ENCODE measurements at regions not wholly inside any gene's neighbourhood (a gene's known extent, or its start where the extent isn't known, plus 50 kb on each side); places are given as distances from the start of the nearest gene placed in this dataset.
"Not testable (repeated sequence)": the region's sequence is repeated elsewhere in the genome, so short reads cannot be mapped to it uniquely, and the experiment has no call there.

DNA sequence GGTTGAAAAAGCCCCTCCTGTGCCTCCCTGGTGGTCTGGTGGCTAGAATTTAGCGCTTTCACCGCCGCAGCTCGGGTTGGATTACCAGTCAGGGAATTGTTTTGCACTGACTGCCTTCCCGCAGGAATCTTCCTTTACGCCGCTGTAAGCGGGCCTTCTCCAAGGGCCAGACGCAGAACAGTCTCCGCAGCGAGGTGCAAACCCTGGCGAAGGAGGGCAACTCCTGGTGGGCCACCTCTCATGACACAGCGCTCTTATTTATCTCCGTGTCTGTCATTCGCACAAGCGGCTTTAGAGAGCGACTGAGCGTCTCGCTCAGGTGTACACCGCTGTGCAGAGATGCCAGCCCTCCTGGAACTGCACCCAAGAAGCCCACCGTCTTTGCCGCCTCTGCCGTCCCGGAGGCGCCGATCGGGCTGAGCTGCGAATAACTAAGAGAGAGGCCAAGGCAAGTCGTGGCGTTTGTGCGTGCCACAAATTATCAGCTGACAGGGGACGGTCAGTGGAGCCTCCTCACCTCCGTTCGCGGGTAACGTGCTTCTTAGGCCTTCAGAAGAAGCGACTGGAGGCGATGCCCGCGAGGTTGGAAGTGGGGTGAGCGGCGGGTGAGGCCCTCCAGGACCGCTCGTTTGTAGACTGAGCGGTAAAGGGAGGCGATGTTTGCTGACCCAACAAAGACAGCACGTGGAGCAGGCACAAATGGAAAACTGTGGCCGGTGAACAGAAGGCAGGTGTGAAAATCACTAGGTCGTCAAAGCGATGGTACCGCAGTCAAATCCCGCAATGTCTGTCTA is 93.5 kb downstream of the PRKAB2 start:
- Mint-ChIP-seq H3K36me3 (no peaks in the 10 kb centered on the region), H3K27ac (no peak overlapping the region), H3K4me1 (ENCODE audit: low read depth in 2 of 2) (peaks cover 10 to 12% of the 10 kb centered on the region in 2 donors), H3K9me3 (no peaks in the 10 kb centered on the region), H3K27me3 (peaks cover 68 to 70% of the 10 kb centered on the region in 2 donors), H3K4me3 (no peak overlapping the region)
- no peak for ATAC-seq
- DNase-seq (ENCODE audit: low spot score), result no peak

DNA sequence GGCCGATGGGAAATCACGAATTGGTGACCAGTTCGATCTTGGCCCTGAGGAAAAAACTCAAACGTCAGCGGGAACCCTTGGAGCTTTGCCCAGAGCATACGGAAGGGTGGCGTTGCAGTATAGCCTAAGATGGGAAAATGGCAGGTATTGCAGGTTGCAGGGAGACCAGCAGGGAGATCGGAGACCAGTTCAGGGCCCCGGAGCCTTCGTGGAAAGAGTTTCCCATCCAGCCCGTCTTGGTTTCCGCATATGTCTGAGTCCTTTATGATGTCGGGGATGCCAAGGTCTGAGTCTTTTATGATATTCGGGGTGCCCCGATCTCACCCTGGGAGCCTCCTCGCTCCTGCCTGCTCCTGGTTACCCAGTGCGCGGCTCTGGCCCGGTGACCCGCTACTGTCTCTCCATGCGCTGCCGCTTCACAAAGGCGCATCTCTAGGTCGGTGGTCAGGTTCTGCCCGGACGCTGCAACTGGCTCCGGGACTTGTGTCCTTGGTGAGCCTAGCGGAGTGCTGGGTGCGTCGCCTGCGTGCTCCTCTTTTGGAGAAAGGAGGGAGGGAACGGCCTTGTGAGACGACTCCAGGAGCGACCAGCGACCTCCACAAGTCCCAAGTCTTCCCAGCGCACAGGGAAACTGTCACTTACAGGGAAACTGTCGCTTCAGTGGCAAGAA is 94.2 kb downstream of the PRKAB2 start:
- H3K27me3 Mint-ChIP-seq, result peaks cover 68 to 70% of the 10 kb centered on the region in 2 donors
- H3K27ac Mint-ChIP-seq, result no peak overlapping the region
- no peak for DNase-seq (ENCODE audit: low spot score)
- H3K4me3 Mint-ChIP-seq, result no peak overlapping the region
- ATAC-seq, result no peak
- peaks cover 8 to 10% of the 10 kb centered on the region in 2 donors for H3K4me1 Mint-ChIP-seq (ENCODE audit: low read depth in 2 of 2)
- no peaks in the 10 kb centered on the region for H3K9me3 Mint-ChIP-seq
- no peaks in the 10 kb centered on the region for H3K36me3 Mint-ChIP-seq

DNA sequence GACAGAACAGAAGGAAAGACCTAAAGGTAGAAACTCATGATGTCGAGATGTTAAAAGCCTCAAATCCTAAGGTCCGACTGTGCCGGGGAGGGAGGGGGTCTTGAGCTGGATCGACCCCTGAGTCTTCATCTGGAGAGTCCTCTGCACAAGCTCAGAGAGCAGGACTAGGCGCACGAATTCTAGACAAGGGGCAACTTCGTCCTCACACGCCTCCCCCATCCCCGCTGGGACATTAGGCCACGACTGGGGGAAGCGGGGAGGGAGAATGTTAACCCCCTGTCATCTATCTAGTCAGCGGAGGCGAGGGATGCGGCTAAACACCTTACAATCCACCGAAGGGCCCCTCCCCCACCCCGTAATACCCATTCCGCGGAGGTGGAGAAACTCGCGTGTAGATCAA is 94.7 kb downstream of the PRKAB2 start:
- no peaks in the 10 kb centered on the region for H3K9me3 Mint-ChIP-seq
- H3K36me3 Mint-ChIP-seq, result no peaks in the 10 kb centered on the region
- H3K4me3 Mint-ChIP-seq, result no peak overlapping the region
- peaks cover 11 to 12% of the 10 kb centered on the region in 2 donors for H3K4me1 Mint-ChIP-seq (ENCODE audit: low read depth in 2 of 2)
- no peak for DNase-seq (ENCODE audit: low spot score)
- peaks cover 66 to 70% of the 10 kb centered on the region in 2 donors for H3K27me3 Mint-ChIP-seq
- no peak for ATAC-seq
- H3K27ac Mint-ChIP-seq, result no peak overlapping the region

DNA sequence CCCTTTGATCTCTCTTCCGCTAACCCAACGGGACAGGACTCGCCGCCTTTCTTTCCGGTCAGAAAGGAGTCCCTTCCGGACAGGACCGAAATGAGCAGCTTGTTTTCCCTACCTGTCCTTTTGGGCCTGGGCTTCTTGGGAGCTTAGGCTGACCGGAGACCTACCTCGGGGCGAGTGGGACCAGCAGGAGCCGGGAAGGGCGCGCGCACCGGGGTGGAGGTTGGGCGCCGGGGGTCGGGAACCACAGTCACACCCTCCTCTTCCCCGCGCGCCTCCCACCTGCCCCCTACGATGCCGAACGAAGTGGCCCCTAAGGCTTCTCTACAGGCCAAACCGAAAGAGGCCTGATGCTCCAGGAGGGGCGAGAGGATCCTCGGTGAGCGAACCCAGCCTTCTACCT is 95.2 kb downstream of the PRKAB2 start:
- Mint-ChIP-seq H3K27me3 (peaks cover 63 to 67% of the 10 kb centered on the region in 2 donors), H3K4me3 (no peak overlapping the region), H3K27ac (no peak overlapping the region), H3K4me1 (ENCODE audit: low read depth in 2 of 2) (peaks cover 11 to 12% of the 10 kb centered on the region in 2 donors), H3K36me3 (no peaks in the 10 kb centered on the region), H3K9me3 (no peaks in the 10 kb centered on the region)
- DNase-seq (ENCODE audit: low spot score) (no peak), ATAC-seq (no peak)

DNA sequence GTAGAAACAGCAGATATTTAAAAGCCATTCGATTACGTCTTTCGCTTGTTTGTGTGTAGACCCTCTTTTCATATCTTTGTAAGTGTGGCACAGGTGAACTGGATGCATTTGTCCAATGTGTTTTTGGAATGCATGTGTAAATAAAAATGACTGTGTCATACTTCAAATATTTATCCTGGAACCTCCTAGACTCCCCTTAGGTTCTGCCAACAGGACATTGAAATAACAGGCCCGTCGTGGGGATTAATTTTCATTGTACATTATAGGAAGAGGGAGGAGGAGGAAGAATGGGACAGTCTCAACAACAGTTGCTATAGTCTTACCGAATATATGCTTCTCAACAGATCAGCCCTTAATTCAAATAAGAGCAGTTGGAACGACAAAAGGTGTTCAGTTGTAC is 95.8 kb downstream of the PRKAB2 start:
- ATAC-seq (no peak), DNase-seq (ENCODE audit: low spot score) (no peak)
- H3K4me1 Mint-ChIP-seq (ENCODE audit: low read depth in 2 of 2), result peaks cover 11 to 12% of the 10 kb centered on the region in 2 donors
- no peak overlapping the region for H3K4me3 Mint-ChIP-seq
- H3K27me3 Mint-ChIP-seq, result peaks cover 64 to 65% of the 10 kb centered on the region in 2 donors
- H3K36me3 Mint-ChIP-seq, result no peaks in the 10 kb centered on the region
- no peak overlapping the region for H3K27ac Mint-ChIP-seq
- no peaks in the 10 kb centered on the region for H3K9me3 Mint-ChIP-seq

DNA sequence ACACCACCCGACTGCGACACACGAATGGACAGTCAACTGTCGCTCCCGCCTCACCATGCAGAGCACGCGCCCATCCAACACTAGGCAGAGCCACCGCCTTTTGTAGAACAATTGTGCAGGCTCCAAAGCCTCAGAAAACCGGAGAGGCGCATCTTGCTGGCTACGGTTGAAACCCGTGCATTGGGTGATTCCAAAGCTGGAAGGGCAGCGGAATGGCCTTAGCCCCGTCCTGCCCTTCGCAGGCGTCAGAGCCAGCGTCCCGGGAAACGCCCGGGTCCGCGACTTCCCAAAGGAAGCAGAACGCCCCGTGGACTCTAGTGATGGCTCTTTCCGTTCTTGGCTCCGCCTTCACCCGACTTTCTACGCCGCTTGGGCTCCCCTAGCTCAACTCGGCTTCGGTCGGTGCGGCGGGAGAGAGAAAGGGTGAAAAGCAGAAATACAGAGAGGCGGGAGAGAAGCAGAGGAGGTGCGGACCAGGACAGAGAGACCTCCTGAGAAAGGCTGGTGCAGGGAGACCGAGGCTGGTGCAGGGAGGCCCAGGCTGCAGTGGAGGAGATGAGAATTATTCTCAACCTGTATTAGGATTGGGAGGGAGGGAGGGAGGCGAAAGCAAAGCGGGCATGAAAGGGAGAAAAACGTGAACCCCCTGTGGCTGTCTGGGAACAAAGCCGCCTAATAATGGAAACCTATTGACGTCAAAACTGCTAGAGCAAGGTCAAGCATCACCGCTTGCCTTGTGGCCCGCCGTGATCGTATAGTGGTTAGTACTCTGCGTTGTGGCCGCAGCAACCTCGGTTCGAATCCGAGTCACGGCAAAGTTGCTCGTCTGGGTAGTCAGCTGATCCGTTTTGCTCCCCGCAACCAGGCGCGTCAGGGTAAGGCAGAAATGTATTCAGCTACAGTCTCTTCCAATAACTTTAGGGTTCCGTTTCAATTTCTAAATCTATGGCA is 99.5 kb downstream of the PRKAB2 start:
- Mint-ChIP-seq H3K36me3 (no peaks in the 10 kb centered on the region), H3K27ac (peak overlapping the region in 1 of 2 donors; percentile 40), H3K9me3 (no peaks in the 10 kb centered on the region)

DNA sequence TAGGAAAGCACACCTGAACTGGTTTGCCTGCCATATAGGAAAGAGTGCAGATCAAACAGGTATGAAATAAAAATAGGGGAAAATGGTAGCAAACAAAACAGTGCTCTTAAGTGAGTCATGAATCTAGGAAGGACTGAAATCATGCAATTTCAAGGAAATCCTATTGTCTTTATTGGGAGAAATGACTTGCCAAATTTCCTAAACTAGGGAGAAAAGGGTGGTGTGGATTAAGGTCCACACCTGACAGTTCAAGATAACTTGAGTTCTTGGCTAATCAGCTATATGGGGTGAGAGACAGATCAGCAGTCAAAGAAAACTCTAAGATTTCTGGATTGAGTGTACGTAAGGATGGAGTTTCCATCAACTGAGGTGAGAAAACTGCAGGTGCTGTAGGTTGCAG is 101.1 kb downstream of the PRKAB2 start:
- no peaks in the 10 kb centered on the region for H3K9me3 Mint-ChIP-seq
- H3K27me3 Mint-ChIP-seq, result peaks cover 50 to 57% of the 10 kb centered on the region in 2 donors
- peaks cover 5 to 8% of the 10 kb centered on the region in 2 donors for H3K4me1 Mint-ChIP-seq (ENCODE audit: low read depth in 2 of 2)
- no peak overlapping the region for H3K27ac Mint-ChIP-seq
- H3K4me3 Mint-ChIP-seq, result no peak overlapping the region
- no peaks in the 10 kb centered on the region for H3K36me3 Mint-ChIP-seq
- no peak for DNase-seq (ENCODE audit: low spot score)
- no peak for ATAC-seq

More for the DNA sequence above, 99.5 kb downstream of the PRKAB2 start:
- peak in 1 of 2 donors; percentile 54 for ATAC-seq
- DNase-seq (ENCODE audit: low spot score), result no peak
- Mint-ChIP-seq H3K4me3 (peak overlapping the region; percentile 78), H3K4me1 (ENCODE audit: low read depth in 2 of 2) (peaks cover 5 to 8% of the 10 kb centered on the region in 2 donors), H3K27me3 (peaks cover 50 to 54% of the 10 kb centered on the region in 2 donors)

DNA sequence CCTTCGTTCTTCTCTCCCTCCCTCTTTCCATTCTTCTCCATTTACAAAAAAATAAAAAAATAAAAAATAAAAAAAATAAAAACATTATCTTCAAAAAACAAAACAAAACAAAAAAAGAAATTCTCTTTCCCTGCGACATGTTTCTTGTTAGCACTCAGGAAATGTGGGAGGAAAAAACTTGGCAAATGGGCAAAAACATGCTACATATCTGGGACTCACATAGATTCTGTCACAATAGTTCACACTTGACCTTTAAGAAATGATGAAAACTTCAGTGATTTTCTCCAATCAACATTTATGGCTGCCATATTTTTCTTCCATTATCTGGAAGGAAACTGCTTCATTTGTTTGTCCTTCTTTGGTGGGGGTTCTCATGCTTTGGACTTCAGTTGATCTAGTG is 109.3 kb downstream of the PRKAB2 start:
- no peaks in the 10 kb centered on the region for H3K4me1 Mint-ChIP-seq (ENCODE audit: low read depth in 2 of 2)
- no peak for ATAC-seq
- no peaks in the 10 kb centered on the region for H3K36me3 Mint-ChIP-seq
- peaks cover 14 to 29% of the 10 kb centered on the region in 2 donors for H3K27me3 Mint-ChIP-seq
- H3K4me3 Mint-ChIP-seq, result no peak overlapping the region
- DNase-seq (ENCODE audit: low spot score), result no peak
- no peaks in the 10 kb centered on the region for H3K9me3 Mint-ChIP-seq
- H3K27ac Mint-ChIP-seq, result no peak overlapping the region

DNA sequence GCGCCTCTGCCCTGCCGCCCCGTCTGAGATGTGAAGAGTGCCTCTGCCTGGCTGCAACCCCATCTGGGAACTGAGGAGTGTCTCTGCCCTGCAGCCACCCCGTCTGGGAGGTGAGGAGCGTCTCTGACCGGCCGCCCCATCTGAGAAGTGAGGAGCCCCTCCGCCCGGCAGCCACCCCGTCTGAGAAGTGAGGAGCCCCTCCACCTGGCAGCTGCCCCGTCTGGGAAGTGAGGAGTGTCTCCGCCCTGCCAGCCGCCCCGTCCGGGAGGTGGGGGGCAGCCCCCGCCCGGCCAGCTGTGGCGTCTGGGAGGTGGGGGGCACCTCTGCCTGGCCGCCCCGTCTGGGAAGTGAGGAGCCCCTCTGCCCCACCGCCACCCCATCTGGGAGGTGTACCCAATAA is 110.4 kb downstream of the PRKAB2 start:
- not testable (repeated sequence) for ATAC-seq; H3K4me1 Mint-ChIP-seq (ENCODE audit: low read depth in 2 of 2); DNase-seq (ENCODE audit: low spot score); H3K9me3 Mint-ChIP-seq; H3K4me3 Mint-ChIP-seq; H3K36me3 Mint-ChIP-seq; H3K27ac Mint-ChIP-seq
- peaks cover 15 to 31% of the 10 kb centered on the region in 2 donors for H3K27me3 Mint-ChIP-seq

DNA sequence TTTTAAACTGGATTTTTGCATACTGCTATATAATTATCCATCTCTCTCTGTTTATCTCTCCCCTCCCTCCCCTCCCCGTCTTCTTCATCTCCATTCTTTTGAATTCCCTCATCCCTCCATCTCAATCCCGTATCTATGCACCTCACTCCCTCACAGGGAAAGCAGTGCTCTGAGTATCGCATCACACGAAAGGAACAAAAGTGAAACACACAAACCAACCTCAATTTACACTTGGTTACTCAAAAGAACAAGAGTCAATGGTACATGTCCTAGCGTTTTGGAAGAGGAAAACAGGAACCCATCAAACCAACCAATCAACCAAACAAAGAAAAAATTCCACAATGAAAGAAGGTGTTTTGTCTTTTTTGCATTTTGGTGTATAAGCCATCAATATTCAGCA is 115.1 kb downstream of the NBPF12 start:
- Mint-ChIP-seq H3K4me1 (ENCODE audit: low read depth in 2 of 2) (no peaks in the 10 kb centered on the region), H3K9me3 (no peaks in the 10 kb centered on the region), H3K36me3 (peaks cover 4% of the 10 kb centered on the region), H3K27me3 (peaks cover 20 to 32% of the 10 kb centered on the region in 2 donors), H3K27ac (no peak overlapping the region), H3K4me3 (no peak overlapping the region)
- DNase-seq (ENCODE audit: low spot score) (no peak), ATAC-seq (no peak)

DNA sequence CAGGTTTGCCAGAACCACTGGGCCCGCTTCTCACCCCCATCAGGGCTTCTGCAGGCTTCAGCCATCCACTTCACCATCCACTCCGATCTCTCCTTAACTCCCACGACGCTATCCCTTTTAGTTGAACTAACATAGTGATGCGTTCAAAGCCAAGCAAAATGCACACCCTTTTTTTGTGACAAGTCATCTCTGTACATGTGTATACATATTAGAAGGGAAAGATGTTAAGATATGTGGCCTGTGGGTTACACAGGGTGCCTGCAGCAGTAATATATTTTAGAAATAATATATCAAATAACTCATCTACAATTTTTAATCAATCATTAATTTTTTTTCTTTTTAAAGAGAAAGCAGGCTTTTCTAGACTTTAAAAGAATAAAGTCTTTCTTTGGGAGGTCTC is 114.6 kb downstream of the NBPF12 start:
- ATAC-seq, result no peak
- Mint-ChIP-seq H3K9me3 (no peaks in the 10 kb centered on the region), H3K36me3 (peaks cover 1% of the 10 kb centered on the region), H3K27ac (no peak overlapping the region), H3K27me3 (peaks cover 20 to 32% of the 10 kb centered on the region in 2 donors), H3K4me1 (ENCODE audit: low read depth in 2 of 2) (no peaks in the 10 kb centered on the region), H3K4me3 (no peak overlapping the region)
- no peak for DNase-seq (ENCODE audit: low spot score)

DNA sequence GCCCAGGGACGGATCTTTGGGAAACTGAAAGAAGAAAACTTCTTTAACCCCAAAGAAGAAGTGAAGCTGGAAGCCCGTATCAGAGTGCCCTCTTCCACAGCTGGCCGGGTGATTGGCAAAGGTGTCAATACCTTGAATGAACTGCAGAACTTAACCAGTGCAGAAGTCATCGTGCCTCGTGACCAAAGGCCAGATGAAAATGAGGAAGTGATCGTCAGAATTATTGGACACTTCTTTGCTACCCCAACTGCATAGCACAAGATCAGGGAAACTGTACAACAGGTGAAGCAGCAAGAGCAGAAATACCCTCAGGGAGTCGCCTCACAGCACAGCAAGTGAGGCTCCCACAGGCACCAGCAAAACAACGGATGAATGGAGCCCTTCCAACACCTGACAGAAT is 114.0 kb downstream of the NBPF12 start:
- no peak overlapping the region for H3K27ac Mint-ChIP-seq
- H3K9me3 Mint-ChIP-seq, result no peaks in the 10 kb centered on the region
- no peak for DNase-seq (ENCODE audit: low spot score)
- ATAC-seq, result no peak
- peaks cover 0 to under 1% of the 10 kb centered on the region in 2 donors for H3K4me1 Mint-ChIP-seq (ENCODE audit: low read depth in 2 of 2)
- H3K4me3 Mint-ChIP-seq, result no peak overlapping the region
- H3K27me3 Mint-ChIP-seq, result peaks cover 20 to 31% of the 10 kb centered on the region in 2 donors
- H3K36me3 Mint-ChIP-seq, result no peaks in the 10 kb centered on the region

DNA sequence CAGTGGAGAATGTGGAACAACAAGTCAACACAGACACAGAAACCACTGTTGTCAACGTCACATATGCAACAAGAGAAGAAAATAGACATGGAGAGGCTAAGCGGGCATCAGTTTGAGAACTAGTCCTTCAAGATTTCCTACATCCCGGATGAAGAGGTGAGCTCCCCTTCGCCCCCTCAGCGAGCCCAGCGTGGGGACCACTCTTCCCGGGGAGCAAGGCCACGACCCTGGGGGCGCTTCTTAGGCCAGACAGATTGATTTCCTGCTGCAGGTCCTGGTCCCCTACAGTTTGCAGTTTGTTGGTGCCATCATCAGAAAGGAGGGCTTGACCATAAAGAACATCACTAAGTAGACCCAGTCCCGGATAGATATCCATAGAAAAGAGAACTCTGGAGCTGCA is 113.0 kb downstream of the NBPF12 start:
- no peak overlapping the region for H3K27ac Mint-ChIP-seq
- H3K27me3 Mint-ChIP-seq, result peaks cover 16 to 23% of the 10 kb centered on the region in 2 donors
- no peak overlapping the region for H3K4me3 Mint-ChIP-seq
- H3K36me3 Mint-ChIP-seq, result no peaks in the 10 kb centered on the region
- ATAC-seq (no peak), DNase-seq (ENCODE audit: low spot score) (no peak)
- no peaks in the 10 kb centered on the region for H3K9me3 Mint-ChIP-seq
- peaks cover 0 to 11% of the 10 kb centered on the region in 2 donors for H3K4me1 Mint-ChIP-seq (ENCODE audit: low read depth in 2 of 2)
